HG03108 (cell line): ENCODE measurements at regions not wholly inside any gene's neighbourhood (a gene's known extent, or its start where the extent isn't known, plus 50 kb on each side); places are given as distances from the start of the nearest gene placed in this dataset.

Source experiments
- ATAC-seq: cut with Tn5 transposase; IDR thresholded peaks from one replicate; pipeline ENCODE4 v1.9.1; 2021; ENCODE audit warnings: moderate library complexity; ENCODE audit not compliant: unreplicated experiment

DNA sequence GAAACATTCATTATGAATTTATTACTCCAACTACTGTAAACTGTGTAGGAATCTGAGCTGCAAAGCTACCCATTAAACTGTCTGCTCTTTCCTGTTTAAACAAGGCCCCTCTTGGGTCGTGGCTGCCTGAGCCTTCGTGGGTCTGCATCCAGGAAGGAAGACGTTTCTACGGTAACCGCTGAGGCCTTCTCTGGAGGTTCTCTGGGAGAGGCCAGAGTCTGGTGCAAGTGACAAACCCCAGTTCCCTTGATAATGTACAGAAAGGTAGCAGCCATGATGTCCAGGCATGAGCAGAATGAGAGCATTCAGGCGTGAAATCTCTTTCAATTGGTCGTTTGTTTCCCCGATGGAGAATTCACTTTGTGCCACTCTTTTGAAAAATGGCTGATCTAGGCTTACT is 350.2 kb downstream of the PLPP3 start:
- ATAC-seq, result no peak

DNA sequence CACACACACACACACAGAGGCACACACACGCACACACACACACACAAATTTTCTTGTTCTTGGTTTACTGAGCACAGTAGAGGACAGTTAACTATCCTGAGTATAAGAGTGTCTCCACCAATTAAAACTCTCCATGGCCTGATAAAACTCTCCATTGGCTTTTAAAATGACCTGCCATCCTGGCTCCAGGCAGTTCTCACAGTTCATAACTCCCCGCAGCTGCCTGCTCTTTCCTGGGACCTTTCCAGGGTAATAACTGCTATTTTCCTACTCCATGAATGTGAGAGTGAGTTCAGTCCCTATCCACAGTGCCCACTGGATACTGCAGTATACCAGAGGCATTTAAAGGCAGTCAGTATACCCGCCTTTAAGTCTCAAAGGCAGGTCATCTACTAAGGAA is 351.5 kb downstream of the PLPP3 start:
- no peak for ATAC-seq

DNA sequence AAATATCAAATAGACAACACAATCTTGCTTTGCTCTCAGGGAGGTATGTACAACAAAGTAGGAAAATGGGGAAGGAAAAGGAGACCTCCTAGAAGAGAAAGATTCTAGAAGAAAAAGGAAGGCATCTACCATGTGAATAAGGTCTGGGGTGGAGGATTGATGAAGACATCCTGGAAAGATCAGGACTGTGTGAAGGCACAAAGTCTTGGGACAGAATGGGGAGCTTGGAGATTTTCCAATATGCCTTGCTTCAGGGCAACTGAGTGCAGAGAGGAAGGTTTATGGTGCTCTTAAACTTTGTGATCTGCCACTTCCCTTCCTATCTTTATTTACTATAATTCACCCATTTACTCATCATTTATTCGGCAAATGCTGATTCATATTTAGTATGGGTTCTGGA is 352.0 kb downstream of the PLPP3 start:
- no peak for ATAC-seq

DNA sequence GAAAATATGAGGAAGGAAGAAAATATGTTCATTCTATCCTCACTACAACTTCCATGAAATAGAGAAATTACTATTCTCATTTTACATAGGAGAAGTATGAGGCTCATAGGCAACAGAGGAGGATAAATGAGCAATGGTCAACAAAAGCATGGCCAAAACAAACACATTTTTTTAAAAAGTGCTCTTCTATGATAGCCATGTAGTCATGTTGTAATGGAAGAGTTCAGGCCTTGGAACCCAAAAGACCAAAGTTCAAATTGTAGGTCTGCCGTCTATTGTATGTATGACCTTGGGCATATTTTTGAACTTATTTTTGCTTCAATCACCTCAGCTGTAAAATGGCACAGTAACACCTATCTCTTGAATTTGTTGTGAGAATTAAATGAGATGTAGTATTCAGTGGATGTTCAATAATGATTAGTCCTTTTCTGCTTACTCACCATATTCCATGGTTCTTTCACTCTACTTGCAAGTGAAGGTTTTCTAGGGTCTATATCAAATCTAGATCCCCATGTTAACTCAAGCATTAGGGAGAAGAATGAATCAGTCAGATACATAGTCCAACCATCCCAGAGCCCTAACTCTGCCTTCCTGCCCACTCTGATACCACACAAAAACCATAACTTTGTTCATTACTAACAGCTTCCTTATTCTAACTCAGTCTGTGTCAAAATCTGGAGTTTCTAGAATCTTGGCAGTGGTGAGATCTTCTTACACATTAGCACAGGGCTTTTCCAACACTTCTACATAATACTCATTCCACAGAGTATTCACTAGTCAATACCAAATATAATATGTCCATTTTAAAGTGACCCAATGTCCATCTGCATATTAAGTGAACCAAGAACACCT is 353.2 kb downstream of the PLPP3 start:
- ATAC-seq, result no peak

DNA sequence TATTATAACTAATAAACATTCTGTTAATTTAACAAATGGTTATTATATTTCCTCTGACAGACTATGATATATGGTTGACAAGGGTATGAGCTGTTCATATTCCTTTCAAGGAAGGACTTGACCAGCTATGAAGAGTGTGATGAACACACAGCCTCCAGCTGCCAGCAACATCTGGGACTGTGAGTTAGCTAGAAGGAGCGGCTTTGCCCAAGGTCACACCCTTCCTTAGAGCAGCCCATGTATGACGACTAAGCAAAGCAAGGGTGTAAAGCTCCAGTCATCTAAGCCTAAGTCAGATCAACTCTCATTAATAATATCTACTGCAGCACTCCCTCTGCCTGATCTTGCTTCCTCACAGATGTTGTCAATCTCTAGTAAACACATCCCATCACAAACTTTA is 355.4 kb downstream of the PLPP3 start:
- ATAC-seq, result no peak

DNA sequence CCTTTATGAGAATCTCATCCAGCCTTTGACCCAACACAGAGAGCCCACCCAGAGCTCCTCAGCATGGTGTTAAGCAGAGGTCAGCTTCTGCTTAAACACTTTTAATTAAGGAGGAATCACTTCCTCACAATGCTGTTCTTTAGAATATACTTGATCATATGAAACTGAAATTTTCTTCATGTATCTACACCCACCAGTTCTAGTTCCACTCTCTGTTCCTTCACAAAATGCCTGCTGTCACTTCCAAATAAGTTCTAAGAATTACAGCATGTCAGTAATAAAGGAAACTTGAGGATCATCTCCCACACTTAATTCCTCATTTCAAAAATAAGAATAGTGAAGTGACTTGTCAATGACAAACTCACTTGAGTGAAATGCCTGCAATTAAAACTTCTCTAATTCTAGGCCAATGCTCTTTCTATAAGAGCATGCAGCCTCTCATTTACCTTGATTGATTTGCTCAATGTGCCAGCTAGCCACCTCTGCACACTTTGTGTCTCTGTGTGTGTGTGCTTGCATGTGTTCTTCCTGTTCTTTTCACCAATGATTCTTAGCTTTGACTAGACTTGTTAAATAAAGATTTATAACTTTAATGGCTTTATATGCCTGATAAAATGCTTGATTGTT is 356.3 kb downstream of the PLPP3 start:
- no peak for ATAC-seq

DNA sequence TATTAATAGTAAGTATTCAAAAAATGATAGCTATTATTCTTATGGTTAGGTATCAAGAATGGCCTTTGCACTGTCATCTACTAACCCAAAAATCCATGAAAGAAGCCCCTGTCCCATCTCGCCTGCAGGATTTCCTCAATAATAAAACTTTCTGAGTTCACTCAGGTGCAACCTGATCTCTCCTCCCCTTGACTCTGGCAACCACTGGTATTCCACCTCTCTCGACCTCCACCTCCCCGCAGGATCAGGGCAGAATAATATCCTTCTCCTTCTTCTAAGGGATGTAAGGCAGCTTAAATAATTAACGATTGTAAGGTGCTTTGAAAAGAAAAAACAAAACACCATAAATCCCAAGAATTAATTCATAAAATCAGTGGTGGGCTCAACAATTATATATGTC is 359.3 kb downstream of the PLPP3 start:
- ATAC-seq, result no peak

DNA sequence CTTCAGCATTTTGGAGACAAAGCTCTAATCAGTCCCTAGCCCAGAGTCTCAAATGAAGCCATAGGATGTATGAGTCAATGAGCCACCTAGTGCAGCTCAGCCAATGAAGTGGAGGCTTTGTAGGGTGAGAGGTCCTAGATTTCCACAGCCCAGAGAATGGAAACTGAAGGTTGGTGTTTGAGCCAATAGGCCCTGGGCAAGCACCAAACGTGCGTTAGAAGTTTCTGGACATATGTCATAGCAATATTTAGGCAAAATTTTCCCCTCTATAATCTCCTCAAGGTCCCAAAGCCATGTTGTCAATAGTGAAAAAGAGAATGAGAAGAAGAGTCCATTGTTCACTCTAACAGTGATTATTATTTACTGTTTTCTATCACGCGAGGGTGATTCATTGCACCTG is 361.3 kb downstream of the PLPP3 start:
- no peak for ATAC-seq

DNA sequence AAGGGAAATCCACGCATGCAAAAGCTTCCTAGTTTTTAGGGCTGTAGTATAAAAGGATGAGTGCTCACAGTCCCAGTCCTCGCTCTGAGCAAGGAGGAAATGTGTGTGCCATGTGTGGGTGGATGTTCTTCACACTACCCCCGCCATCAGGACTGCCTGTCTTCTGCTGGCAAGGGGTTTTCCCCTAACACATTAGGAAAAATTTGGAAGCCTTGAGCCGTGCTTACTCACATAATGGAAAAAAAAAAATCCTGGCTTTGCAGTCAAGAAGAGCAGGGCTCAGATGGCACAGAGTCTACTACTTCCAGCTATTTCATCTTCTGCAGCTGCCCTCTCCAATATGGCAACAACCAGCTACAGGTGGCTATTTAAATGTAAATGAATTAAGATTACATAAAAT is 363.1 kb downstream of the PLPP3 start:
- no peak for ATAC-seq

DNA sequence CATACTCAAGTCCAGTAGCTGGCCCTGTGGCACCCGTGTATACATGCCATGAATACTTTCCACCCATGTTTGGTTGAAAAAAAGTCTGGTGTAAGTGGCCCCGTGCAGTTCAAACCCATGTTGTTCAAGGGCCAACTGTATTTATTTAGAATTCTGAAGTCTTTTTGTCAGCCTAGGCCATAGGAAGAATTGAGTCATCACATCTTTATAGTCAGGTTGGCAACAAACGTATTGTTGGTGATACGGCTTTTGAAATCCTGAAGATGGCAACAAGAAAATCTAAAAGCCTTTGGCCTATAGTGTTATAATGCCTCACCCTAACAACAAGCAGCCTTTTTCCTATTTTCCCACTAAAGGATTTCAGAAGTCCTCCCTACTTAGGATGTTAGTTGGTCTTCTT is 363.6 kb downstream of the PLPP3 start:
- ATAC-seq, result no peak

DNA sequence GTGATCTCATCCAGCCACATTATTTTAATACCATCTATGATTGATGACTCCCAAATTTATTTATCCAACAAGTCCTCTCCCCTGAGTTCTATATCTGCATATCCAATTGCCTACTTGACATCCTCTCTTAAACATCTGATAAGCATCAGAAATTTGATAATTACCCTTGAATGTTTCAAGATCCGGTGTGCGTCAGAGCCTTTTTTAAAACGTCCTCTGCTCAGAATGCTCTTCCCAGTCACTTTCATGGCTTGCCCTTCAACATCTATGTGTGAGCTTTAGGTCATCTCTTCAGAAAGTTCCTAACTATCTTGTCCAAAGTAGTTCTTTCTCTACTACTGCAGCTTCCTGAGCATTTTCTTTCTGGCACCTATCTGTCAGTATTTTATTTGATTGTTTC is 364.3 kb downstream of the PLPP3 start:
- ATAC-seq, result no peak

DNA sequence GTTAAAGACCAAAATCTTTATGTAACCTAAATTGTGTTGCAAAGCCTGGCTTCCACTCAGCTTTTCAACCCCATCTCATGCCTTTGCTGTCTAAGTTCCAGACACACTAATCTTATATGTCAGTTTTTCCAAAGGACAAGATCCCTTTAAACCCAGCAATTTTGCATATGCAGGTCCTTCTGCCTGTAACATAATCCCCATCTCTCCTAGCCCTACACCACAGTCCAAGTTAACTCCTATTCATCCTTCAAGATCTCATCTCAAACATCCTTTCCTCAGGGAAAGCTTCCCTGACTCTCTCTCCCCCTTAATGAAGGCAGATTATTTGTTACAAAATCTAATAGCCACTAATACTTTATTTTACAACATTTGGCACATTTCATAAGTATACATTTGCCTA is 366.3 kb downstream of the PLPP3 start:
- ATAC-seq, result no peak

DNA sequence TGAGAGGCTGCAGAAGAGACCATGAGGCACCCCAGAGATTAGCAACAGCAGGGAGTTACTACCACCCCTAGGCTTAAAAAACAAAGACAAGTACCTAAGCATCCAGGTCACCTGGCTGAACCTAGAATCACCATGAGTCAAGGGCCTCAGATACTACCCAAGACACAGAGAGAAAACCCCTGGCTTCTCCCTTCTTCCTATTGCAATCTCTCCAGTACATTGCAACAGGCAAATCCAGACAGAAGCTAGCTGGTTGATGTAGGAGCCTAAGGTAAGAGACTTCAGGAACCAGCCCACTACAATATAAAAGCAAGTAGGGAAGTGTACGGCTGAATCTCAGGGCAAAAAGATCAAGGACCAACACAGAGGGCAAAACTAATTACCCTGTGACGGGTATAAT is 367.2 kb downstream of the PLPP3 start:
- ATAC-seq, result no peak

DNA sequence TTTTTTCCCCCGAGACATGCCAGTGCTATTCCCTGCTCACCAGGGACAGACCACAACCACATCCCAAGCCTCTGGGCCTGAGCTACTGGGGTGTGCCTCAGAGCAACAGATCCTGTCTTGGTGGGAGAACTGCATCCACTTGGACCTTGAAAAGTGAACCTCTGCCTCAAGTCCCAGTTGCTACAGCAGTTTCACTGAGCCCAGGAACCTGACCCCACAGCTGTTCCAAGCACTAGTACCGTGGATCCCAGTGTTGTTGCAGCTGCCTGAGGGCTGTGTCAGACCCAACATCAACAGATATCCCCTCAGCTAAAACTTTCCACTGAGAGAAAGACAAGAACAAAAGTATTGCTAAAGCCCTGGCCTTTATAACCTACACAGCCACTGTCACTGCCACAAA is 373.0 kb downstream of the PLPP3 start:
- ATAC-seq, result no peak

DNA sequence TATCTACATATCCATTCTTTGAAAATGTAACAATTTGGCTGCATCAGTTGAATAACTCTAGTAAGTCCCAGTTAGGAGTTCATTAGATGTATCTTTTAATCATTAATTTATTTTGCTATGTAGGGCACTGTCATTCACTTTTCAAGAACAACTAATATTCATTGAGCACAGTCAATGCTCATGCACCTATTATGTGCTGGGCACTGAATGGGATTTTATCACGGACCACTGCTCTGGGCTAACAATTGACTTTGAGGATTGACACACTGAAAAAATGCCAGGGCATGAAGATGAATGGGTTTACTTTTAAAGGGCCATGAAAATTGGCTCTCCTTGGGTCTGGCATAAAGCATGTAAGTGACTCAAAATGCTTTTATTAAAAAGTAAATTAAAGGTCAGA is 375.2 kb downstream of the PLPP3 start:
- ATAC-seq, result no peak

DNA sequence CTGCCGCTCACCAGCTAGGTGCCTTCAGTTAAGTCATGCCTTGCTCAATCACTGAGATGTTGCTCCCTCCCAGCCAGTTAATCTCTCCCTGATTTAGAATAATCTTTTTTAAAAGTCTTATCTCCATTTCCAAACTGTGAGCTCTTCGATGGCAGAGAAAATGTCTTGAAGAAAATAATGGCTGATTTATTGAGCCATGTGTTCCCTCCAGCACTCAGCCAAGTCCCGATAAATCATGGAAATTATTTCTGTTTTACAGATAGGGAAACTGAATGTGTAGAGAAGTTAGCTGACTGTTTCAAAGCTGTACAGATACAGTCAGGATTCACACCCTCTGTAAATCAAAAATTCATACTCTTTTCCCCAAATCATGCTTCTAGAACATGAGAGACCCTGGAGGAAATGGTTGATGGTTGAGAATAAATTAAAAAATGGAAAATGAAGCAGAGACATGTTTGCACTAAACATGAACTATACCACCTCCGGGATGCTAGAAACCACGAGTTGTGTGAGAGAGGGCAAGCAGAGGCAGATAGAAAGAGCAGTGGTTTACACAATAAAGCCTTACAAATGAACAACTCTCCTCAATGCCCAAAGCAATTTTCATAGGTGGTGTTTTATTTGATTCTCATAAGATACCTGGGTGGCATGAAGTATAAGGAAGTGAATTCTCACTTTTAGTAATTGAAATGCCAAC is 376.4 kb downstream of the PLPP3 start:
- no peak for ATAC-seq

DNA sequence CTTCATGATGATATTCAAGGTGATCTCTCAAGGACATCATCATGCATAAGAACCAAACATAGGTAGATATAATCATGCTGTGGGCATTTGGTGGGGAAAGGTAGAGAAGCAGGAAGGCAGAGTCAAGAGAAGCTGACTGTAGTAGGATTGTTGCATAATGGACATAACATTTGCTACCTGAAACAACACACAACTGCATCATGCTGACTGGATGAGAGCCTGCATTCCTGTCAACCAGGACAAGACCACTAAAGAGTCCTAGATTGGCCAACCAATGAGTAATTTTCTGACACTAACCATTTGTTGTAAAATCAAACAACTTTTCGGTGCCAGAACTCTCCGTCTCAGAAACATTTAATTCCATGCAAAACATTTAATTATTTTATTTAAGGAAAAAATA is 377.2 kb downstream of the PLPP3 start:
- ATAC-seq, result no peak

DNA sequence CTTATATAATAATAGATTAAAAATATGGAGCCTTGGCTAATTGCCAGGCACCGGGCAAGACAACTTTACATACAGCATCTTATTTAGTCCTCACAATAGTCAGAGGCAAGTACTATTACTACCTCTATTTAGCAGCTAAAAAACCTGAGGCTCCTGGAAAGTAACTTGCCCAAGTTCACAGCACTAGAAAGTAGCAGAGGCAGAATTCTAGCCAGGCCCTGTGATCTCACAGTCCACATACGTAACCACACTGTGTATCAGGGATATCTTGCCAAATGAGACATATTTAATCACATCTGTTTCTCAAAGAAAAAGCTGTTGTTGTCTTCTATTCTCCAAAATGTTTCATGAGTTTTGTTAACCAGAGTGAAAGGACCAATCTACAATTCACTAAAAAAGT is 378.5 kb downstream of the PLPP3 start:
- no peak for ATAC-seq

DNA sequence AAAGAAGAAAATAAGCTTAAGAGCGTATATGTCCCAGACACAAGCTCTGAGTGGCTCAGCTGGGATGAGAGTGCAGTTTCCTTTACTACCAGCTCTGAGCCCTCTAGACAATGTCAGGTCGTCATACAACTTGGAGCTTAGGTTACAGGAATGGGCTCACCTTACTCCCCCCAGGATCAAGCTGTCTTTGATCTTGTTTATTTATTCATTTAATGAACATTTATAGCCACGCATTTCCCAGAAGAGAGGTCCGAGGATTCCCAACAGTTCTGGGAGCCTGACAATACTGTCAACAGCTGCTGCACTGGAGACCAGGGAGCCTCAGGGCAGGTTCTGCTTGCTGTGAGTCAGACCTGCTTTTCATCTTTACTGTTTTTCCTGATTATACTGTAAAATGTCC is 378.9 kb downstream of the PLPP3 start:
- ATAC-seq, result no peak

DNA sequence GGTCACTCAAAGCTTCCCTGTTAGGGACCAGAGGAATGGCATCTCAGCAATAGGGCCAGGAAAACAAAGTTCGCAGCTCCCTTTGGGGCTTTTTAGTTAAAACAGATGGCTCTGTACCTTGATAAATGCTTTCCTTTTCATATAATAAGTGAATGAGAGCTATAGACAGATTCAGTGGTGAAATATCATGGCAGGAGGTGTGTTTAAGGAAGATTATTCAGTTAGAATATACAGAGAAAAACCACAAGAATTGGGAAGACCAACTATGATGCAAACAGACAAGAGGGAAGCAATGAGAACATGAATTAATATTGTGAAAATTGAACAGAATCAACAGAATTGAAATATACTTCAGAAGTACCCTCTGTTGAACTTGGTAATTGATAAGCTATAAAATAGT is 379.4 kb downstream of the PLPP3 start:
- ATAC-seq, result no peak

DNA sequence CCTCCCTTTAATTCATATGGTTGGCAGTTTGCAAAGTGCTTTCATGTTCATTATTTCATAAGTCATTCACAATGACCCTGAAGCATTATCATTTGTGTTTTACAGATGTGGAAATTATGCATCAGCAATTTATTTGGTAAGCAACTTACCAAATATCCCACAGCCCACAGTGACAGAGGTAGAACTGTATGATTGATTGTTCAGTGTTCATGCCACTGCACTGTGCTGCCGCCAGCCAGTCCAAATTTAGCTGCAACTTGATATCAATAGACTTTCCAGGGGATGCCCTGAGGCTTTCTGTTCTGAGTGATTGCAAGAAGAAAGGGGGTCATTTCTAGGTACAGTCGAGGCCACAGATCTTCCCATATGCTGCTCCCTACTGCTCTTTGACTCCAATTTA is 380.3 kb downstream of the PLPP3 start:
- ATAC-seq, result no peak

DNA sequence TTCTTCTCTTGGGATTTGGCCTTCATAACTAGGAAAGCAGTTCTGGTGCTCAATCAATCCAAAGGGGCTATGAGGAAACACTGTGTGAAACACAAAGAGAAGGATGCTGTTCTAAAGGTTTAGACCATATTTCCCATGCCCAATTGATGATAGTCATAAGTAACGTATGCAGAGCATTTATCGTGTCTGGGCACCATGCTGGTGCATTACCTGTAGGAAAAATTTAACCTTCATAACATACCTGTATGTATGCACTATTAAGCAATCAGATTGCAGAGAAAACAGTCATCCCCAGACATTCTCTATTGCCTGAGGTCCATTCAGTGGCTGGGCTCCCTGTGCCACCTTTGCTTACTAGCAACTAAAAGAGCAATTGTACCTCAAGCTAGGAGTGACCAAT is 381.4 kb downstream of the PLPP3 start:
- ATAC-seq, result no peak
